GM12892 (cell line): ENCODE measurements at regions not wholly inside any gene's neighbourhood (a gene's known extent, or its start where the extent isn't known, plus 50 kb on each side); places are given as distances from the start of the nearest gene placed in this dataset.
"Not testable (repeated sequence)": the region's sequence is repeated elsewhere in the genome, so short reads cannot be mapped to it uniquely, and the experiment has no call there.

Experiments
- POLR2A ChIP-seq: IDR thresholded peaks from 2 replicates; pipeline ENCODE4 v1.6.1; 2011; ENCODE audit warnings: low read depth, low read length, control low read depth
- POLR2AphosphoS5 ChIP-seq: IDR thresholded peaks from 2 replicates; pipeline ENCODE4 v1.6.1; 2011; ENCODE audit warnings: low read depth, low read length, control low read depth
- TAF1 ChIP-seq: IDR thresholded peaks from 2 replicates; pipeline ENCODE4 v1.6.1; 2011; ENCODE audit warnings: low read depth, mild to moderate bottlenecking, control low read depth, low read length, borderline replicate concordance

GRCh38 chr13:50473050-50473449 lies 370.4 kb downstream of the DLEU7 start:
- not testable (repeated sequence) for TF ChIP-seq POLR2AphosphoS5, POLR2A, TAF1
